ENCODE measurements at regions not wholly inside any gene's neighbourhood (a gene's known extent, or its start where the extent isn't known, plus 50 kb on each side); places are given as distances from the start of the nearest gene placed in this dataset.
A peak's percentile ranks its signal among the peaks of the same experiment; 100 is the strongest.

DNA sequence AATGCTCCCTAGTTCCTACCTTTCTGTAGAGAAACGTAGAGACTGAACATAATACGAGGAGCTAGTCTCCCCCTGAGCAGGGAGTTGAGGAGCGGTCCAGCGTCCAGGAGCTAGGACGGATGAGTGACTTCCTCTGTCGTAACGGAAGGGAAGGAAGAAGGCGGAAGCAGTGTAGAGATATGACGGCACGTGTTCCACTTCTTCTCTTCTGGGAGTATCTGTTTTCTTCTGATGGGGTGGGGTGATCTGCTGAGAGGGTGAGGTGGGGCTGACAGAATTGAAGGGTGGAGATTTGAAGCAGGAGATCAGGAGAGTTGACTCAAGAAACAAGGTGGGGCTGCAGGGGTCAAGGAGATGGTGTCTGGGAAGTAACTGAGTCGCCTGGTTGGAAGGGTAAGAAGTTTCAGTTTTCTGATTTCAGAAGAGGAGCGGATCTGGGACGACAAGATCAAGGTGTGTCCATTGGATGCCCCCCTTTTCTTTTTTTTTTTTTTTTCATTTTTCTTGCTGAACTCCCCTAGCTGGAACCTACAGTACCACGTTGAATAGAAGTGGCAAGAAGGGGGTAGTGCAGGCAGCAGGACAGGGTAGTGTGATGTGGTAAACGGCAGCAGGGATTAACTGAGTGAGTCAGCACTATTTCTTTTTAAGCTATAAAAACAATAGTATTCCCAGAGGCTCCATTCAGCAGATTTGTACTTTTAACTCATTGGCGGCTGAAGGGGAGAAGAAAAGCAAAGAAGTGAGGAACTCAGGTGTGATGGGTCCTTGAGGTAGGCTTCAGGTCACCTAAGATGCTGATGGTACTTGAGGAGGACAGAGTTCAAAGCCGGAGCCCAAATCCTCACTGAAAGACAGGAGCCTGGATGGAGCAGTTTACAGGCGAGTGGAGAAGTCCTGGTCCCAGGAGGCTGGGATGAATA lies 50.8 kb upstream of the SETD7 start (continued):
- TF ChIP-seq CXXC5 (CRISPR knock-in tag; IDR thresholded peaks at IDR 0.05) (peak; percentile 35), FOSL1 (tag; conservative IDR thresholded peaks at IDR 0.05) (no peak), L3MBTL2 (IDR thresholded peaks at IDR 0.05) (peak; percentile 81), KLF13 (tag; IDR thresholded peaks at IDR 0.05; ENCODE audit: borderline replicate concordance, low read depth) (no peak), HDAC6 (IDR thresholded peaks at IDR 0.05; ENCODE audit: low read depth, low read length) (no peak), CBX3 (IDR thresholded peaks at IDR 0.05; ENCODE audit: borderline replicate concordance in 1 of 2, low read length in 2 of 2) (0 out of 3 replicates have a peak, but pooled peaks of 1 of the 2 experiments have one; percentile 14), POLR2AphosphoS2 (IDR thresholded peaks at IDR 0.05; ENCODE audit: low read length) (no peak), ARNT (IDR thresholded peaks at IDR 0.05) (no peak), ZNF436 (CRISPR knock-in tag; IDR thresholded peaks at IDR 0.05) (no peak), PPARD (CRISPR knock-in tag; IDR thresholded peaks at IDR 0.05) (no peak), MYC (IDR thresholded peaks at IDR 0.05; ENCODE audit: low read depth, low read length) (peak; percentile 42; the same call in 1 of the 2 replicates), MYC (CRISPR knock-in tag; IDR thresholded peaks at IDR 0.05; ENCODE audit: borderline replicate concordance, low read depth) (no peak), ADNP (tag; IDR thresholded peaks at IDR 0.05) (no peak), NR3C1 (CRISPR knock-in tag; IDR thresholded peaks at IDR 0.05) (no peak), BMI1 (IDR thresholded peaks at IDR 0.05; ENCODE audit: low read length) (no peak), NFE2L1 (tag; IDR thresholded peaks at IDR 0.05; ENCODE audit: borderline replicate concordance, low read depth) (peak; percentile 73), ATF1 (CRISPR knock-in tag; IDR thresholded peaks at IDR 0.05) (no peak), ATF1 (tag; IDR thresholded peaks at IDR 0.05) (peak; percentile 33; the same call in 1 of the 2 replicates)
- TF ChIP-seq, protein P1, sequence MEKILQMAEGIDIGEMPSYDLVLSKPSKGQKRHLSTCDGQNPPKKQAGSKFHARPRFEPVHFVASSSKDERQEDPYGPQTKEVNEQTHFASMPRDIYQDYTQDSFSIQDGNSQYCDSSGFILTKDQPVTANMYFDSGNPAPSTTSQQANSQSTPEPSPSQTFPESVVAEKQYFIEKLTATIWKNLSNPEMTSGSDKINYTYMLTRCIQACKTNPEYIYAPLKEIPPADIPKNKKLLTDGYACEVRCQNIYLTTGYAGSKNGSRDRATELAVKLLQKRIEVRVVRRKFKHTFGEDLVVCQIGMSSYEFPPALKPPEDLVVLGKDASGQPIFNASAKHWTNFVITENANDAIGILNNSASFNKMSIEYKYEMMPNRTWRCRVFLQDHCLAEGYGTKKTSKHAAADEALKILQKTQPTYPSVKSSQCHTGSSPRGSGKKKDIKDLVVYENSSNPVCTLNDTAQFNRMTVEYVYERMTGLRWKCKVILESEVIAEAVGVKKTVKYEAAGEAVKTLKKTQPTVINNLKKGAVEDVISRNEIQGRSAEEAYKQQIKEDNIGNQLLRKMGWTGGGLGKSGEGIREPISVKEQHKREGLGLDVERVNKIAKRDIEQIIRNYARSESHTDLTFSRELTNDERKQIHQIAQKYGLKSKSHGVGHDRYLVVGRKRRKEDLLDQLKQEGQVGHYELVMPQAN (IDR thresholded peaks at IDR 0.05; ENCODE audit: borderline replicate concordance), result no peak
- TF ChIP-seq, protein P2, sequence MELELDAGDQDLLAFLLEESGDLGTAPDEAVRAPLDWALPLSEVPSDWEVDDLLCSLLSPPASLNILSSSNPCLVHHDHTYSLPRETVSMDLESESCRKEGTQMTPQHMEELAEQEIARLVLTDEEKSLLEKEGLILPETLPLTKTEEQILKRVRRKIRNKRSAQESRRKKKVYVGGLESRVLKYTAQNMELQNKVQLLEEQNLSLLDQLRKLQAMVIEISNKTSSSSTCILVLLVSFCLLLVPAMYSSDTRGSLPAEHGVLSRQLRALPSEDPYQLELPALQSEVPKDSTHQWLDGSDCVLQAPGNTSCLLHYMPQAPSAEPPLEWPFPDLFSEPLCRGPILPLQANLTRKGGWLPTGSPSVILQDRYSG (tag; conservative IDR thresholded peaks at IDR 0.05; ENCODE audit: low read depth), result no peak
- TF ChIP-seq, protein P3, sequence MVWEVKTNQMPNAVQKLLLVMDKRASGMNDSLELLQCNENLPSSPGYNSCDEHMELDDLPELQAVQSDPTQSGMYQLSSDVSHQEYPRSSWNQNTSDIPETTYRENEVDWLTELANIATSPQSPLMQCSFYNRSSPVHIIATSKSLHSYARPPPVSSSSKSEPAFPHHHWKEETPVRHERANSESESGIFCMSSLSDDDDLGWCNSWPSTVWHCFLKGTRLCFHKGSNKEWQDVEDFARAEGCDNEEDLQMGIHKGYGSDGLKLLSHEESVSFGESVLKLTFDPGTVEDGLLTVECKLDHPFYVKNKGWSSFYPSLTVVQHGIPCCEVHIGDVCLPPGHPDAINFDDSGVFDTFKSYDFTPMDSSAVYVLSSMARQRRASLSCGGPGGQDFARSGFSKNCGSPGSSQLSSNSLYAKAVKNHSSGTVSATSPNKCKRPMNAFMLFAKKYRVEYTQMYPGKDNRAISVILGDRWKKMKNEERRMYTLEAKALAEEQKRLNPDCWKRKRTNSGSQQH (CRISPR knock-in tag; IDR thresholded peaks at IDR 0.05), result no peak
- TF ChIP-seq, protein P4, sequence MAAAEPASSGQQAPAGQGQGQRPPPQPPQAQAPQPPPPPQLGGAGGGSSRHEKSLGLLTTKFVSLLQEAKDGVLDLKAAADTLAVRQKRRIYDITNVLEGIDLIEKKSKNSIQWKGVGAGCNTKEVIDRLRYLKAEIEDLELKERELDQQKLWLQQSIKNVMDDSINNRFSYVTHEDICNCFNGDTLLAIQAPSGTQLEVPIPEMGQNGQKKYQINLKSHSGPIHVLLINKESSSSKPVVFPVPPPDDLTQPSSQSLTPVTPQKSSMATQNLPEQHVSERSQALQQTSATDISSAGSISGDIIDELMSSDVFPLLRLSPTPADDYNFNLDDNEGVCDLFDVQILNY (CRISPR knock-in tag; IDR thresholded peaks at IDR 0.05), result no peak

Measured in K562 (cell line).